ENCODE measurements at regions not wholly inside any gene's neighbourhood (a gene's known extent, or its start where the extent isn't known, plus 50 kb on each side); places are given as distances from the start of the nearest gene placed in this dataset.

DNA sequence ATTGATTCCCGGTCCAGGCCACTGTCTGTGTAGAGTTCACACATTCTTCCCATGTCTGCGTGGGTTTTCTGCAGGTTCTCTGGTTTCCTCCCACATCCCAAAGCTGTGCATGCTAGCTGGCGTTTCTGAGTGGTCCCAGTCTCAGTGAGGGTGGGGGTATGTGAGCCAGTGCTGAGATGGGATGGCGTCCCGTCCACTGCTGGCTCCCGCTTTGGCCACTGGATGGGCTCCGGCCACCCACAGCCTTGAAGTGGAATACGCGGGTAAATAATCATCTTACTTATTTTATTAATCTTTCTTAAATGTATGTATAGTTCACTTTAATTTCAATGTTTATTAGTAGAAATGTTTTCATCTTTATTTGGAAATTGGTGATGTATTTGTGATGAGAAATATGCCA, 343.5 kb upstream of the MANEA start:
- no peaks in the 10 kb centered on the region for H3K79me2 ChIP-seq (ENCODE audit: insufficient read depth, low read length)
- no peak overlapping the region for H3K9ac ChIP-seq (ENCODE audit: insufficient read depth, low read depth, low read length)
- H3K9me3 ChIP-seq (ENCODE audit: low read length), result no peaks in the 10 kb centered on the region
- in situ Hi-C loops (cut with HindIII; ENCODE audit: extremely low pct_ligation_motif_present, low pct_unique_long_range_greater_than_20kb), result no loop called here
- no peak for FAIRE-seq
- H2AFZ ChIP-seq (ENCODE audit: low read length), result no peak overlapping the region
- BruUV-seq (replicated peaks), result no TSS peak
- no peak overlapping the region for H3K27ac ChIP-seq (ENCODE audit: extremely low read length, insufficient read depth, low read length)
- no peak for ATAC-seq
- H3K36me3 ChIP-seq (replicated peaks in 1 of 2; ENCODE audit: control insufficient read depth in 1 of 2, insufficient read depth in 2 of 2, low read length in 2 of 2), result no peaks in the 10 kb centered on the region
- H3K4me2 ChIP-seq (ENCODE audit: low read depth, low read length), result no peak overlapping the region
- no peaks in the 10 kb centered on the region for H3K27me3 ChIP-seq (ENCODE audit: control insufficient read depth in 1 of 2, insufficient read depth in 2 of 2, low read length in 2 of 2)
- H3K4me1 ChIP-seq (ENCODE audit: insufficient read depth, low read length), result no peaks in the 10 kb centered on the region
- POLR2A ChIA-PET, result no interaction called here
- H4K20me1 ChIP-seq (ENCODE audit: insufficient read depth, low read length), result no peaks in the 10 kb centered on the region
- WGBS (ENCODE audit: low lambda C conversion rate), result 59% methylated on average over 9 of the region's 9 CpGs
- intact Hi-C loops (cut with micrococcal nuclease; ENCODE audit: unreplicated experiment), result no loop called here
- CTCF ChIA-PET (ENCODE audit: low intra/inter-chr PET ratio, low total read pairs), result no interaction called here
- no peak overlapping the region for H3K4me3 ChIP-seq (replicated peaks in 1 of 3; ENCODE audit: insufficient read depth in 1 of 3, low read depth in 2 of 3, low read length in 3 of 3)
- no peak for DNase-seq (ENCODE audit: low spot score)
- TF ChIP-seq NFE2L1 (CRISPR knock-in tag; IDR thresholded peaks at IDR 0.05; ENCODE audit: borderline replicate concordance), result no peak
- TF ChIP-seq RBM39 (IDR thresholded peaks at IDR 0.05; ENCODE audit: low read depth, low read length, poor library complexity, severe bottlenecking), result no peak
- TF ChIP-seq, protein P1, sequence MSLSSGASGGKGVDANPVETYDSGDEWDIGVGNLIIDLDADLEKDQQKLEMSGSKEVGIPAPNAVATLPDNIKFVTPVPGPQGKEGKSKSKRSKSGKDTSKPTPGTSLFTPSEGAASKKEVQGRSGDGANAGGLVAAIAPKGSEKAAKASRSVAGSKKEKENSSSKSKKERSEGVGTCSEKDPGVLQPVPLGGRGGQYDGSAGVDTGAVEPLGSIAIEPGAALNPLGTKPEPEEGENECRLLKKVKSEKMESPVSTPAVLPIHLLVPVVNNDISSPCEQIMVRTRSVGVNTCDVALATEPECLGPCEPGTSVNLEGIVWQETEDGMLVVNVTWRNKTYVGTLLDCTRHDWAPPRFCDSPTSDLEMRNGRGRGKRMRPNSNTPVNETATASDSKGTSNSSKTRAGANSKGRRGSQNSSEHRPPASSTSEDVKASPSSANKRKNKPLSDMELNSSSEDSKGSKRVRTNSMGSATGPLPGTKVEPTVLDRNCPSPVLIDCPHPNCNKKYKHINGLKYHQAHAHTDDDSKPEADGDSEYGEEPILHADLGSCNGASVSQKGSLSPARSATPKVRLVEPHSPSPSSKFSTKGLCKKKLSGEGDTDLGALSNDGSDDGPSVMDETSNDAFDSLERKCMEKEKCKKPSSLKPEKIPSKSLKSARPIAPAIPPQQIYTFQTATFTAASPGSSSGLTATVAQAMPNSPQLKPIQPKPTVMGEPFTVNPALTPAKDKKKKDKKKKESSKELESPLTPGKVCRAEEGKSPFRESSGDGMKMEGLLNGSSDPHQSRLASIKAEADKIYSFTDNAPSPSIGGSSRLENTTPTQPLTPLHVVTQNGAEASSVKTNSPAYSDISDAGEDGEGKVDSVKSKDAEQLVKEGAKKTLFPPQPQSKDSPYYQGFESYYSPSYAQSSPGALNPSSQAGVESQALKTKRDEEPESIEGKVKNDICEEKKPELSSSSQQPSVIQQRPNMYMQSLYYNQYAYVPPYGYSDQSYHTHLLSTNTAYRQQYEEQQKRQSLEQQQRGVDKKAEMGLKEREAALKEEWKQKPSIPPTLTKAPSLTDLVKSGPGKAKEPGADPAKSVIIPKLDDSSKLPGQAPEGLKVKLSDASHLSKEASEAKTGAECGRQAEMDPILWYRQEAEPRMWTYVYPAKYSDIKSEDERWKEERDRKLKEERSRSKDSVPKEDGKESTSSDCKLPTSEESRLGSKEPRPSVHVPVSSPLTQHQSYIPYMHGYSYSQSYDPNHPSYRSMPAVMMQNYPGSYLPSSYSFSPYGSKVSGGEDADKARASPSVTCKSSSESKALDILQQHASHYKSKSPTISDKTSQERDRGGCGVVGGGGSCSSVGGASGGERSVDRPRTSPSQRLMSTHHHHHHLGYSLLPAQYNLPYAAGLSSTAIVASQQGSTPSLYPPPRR (CRISPR knock-in tag; IDR thresholded peaks at IDR 0.05; ENCODE audit: borderline replicate concordance), result no peak
- TF ChIP-seq GATAD1 (CRISPR knock-in tag; IDR thresholded peaks at IDR 0.05), result no peak
- TF ChIP-seq E2F5 (CRISPR knock-in tag; conservative IDR thresholded peaks at IDR 0.05), result no peak
- TF ChIP-seq, protein P2, sequence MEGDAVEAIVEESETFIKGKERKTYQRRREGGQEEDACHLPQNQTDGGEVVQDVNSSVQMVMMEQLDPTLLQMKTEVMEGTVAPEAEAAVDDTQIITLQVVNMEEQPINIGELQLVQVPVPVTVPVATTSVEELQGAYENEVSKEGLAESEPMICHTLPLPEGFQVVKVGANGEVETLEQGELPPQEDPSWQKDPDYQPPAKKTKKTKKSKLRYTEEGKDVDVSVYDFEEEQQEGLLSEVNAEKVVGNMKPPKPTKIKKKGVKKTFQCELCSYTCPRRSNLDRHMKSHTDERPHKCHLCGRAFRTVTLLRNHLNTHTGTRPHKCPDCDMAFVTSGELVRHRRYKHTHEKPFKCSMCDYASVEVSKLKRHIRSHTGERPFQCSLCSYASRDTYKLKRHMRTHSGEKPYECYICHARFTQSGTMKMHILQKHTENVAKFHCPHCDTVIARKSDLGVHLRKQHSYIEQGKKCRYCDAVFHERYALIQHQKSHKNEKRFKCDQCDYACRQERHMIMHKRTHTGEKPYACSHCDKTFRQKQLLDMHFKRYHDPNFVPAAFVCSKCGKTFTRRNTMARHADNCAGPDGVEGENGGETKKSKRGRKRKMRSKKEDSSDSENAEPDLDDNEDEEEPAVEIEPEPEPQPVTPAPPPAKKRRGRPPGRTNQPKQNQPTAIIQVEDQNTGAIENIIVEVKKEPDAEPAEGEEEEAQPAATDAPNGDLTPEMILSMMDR (CRISPR knock-in tag; IDR thresholded peaks at IDR 0.05), result no peak
- no peak for TF ChIP-seq ZBTB37 (CRISPR knock-in tag; IDR thresholded peaks at IDR 0.05)
- TF ChIP-seq ZFP90 (CRISPR knock-in tag; IDR thresholded peaks at IDR 0.05; ENCODE audit: borderline replicate concordance), result no peak
- TF ChIP-seq KAT7 (CRISPR knock-in tag; IDR thresholded peaks at IDR 0.05; ENCODE audit: borderline replicate concordance), result no peak
- TF ChIP-seq ARID2 (CRISPR knock-in tag; IDR thresholded peaks at IDR 0.05; ENCODE audit: borderline replicate concordance), result no peak
- no peak for TF ChIP-seq MAF1 (CRISPR knock-in tag; IDR thresholded peaks at IDR 0.05; ENCODE audit: borderline replicate concordance)
- no peak for TF ChIP-seq ARNTL (CRISPR knock-in tag; IDR thresholded peaks at IDR 0.05)
- TF ChIP-seq, protein P3, sequence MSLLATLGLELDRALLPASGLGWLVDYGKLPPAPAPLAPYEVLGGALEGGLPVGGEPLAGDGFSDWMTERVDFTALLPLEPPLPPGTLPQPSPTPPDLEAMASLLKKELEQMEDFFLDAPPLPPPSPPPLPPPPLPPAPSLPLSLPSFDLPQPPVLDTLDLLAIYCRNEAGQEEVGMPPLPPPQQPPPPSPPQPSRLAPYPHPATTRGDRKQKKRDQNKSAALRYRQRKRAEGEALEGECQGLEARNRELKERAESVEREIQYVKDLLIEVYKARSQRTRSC (CRISPR knock-in tag; IDR thresholded peaks at IDR 0.05; ENCODE audit: low read depth), result no peak
- no peak for TF ChIP-seq ZNF75D (CRISPR knock-in tag; IDR thresholded peaks at IDR 0.05; ENCODE audit: borderline replicate concordance)
- no peak for TF ChIP-seq ATF1 (CRISPR knock-in tag; IDR thresholded peaks at IDR 0.05)
- TF ChIP-seq KLF12 (CRISPR knock-in tag; IDR thresholded peaks at IDR 0.05; ENCODE audit: borderline replicate concordance), result no peak
